AG04450 (cell line): ENCODE measurements at regions not wholly inside any gene's neighbourhood (a gene's known extent, or its start where the extent isn't known, plus 50 kb on each side); places are given as distances from the start of the nearest gene placed in this dataset.

ENCODE experiments used
- CTCF ChIA-PET: fragments of 300-600, 350-600 bp; formaldehyde crosslinking; extraction: SDS; loops from one replicate; lab custom pipeline; 2022; ENCODE audit warnings: antibody characterized with exemption, inconsistent platforms; lab: Charles Lee
- POLR2A ChIA-PET: fragments of 350-600 bp; formaldehyde crosslinking; extraction: SDS; loops from one replicate; lab custom pipeline; 2021; ENCODE audit warnings: antibody characterized with exemption, inconsistent platforms; lab: Yijun Ruan, JAX
- DNase-seq: peaks from one replicate; pipeline ENCODE4 v3.0.0-alpha.2; 2011; ENCODE audit warnings: low read depth, low spot score
- H3K27ac ChIP-seq: one replicate; pipeline ENCODE4 v1.5.1; 2012; ENCODE audit warnings: low read depth, low read length, control low read depth
- H3K27me3 ChIP-seq: one replicate; pipeline ENCODE4 v1.6.0; 2012; ENCODE audit warnings: low read length; ENCODE audit not compliant: control insufficient read depth, insufficient read depth
- H3K4me3 ChIP-seq: 2 replicates; pipeline ENCODE4 v1.5.1; 2011; ENCODE audit warnings: mild to moderate bottlenecking, low read depth, low read length, control low read depth
- H3K9me3 ChIP-seq: 2 replicates; pipeline ENCODE4 v1.5.1; 2012; ENCODE audit warnings: low read length; ENCODE audit not compliant: control insufficient read depth, insufficient read depth
- CTCF ChIP-seq: IDR thresholded peaks from 2 replicates; pipeline ENCODE4 v1.5.1; 2011; ENCODE audit warnings: low read depth, low read length, control low read depth, inconsistent platforms

DNA sequence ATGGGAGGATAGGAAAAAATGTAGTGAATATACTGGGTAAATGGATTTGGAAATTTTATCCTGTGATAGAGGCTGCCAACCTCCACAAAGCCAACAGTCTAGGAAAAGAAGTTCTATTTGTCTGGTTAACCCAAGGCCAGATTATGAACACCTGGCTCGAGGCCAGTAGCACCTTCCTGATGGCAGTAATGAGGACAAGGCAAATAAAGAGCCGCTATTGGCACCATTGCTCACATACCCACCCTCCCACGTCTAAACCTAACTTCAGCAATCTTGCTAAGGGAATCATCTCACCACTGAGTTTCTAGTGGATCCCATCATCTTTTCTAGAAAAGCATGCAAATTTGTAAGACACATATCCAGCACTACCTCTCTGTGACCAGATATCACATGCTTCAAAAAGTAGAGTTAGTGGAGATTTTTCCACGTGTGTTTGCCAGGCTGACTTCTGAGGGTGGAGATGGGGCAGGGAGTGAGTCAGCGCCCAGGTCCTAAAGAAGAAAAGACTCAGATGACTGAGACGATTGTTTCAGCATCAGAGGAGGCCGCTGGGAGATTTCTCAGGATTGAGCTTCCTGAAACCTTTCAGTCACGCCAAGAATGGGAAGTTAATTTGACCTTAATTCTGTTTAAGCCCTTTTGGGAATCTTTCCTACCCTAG lies 362.9 kb downstream of the EMP1 start:
- no peak for DNase-seq
- CTCF ChIA-PET = no interaction called here
- Histone ChIP-seq H3K27me3 (no peaks in the 10 kb centered on the region), H3K27ac (no peak overlapping the region), H3K4me3 (no peak overlapping the region), H3K9me3 (peaks cover 13% of the 10 kb centered on the region)
- POLR2A ChIA-PET = no interaction called here
- TF ChIP-seq CTCF = no peak

DNA sequence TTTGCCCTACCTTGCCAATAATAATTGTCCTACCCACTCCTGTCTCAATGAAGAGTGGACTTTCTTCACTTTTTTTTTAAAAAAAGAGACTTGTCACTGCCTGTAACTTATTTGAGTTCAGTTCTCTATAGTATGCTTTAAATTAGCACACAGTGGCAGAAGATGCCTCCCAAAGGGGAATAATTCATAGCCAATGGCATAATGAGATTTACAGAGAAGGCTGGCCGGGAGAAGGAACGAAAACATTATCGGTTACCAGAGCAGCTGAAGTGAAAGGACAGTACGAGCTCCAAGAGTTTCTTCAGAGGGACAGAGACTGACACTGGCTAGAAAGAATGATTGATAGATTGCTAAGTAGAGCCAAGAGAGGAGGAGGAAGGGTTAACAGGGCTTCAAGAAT lies 356.3 kb downstream of the EMP1 start:
- no peaks in the 10 kb centered on the region for H3K9me3 ChIP-seq
- ChIA-PET CTCF (interaction anchor here (0.6 kb wide), 1 partner anchor 128 kb away, joined by 4 read pairs; no protein-coding TSS in a partner anchor), POLR2A (no interaction called here)
- no peak for DNase-seq
- H3K27me3 ChIP-seq = no peaks in the 10 kb centered on the region
- no peak overlapping the region for H3K4me3 ChIP-seq
- no peak for TF ChIP-seq CTCF
- H3K27ac ChIP-seq = no peak overlapping the region

DNA sequence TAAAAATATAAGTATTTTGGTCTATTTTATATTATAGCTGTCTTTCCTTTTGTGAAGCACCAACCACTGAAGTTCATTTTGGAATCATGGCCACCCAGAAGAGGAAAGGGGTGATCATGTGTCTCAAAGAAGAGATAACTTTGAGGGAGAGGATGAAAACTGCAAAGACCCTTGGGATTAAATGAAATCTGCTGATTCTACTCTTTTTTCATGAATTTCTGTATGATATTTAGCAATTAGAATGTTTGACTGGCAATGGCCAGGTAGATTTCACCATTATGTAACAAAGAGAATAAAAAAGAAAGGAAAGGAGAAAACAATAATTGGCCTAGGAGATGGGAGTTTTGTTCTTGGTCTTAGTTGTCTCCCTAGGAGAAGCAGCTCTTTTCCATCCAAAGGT lies 350.8 kb downstream of the EMP1 start:
- Histone ChIP-seq H3K27ac (no peak overlapping the region), H3K9me3 (no peaks in the 10 kb centered on the region), H3K4me3 (no peak overlapping the region), H3K27me3 (no peaks in the 10 kb centered on the region)
- ChIA-PET POLR2A (interaction anchor here (0.6 kb wide), 1 partner anchor 49 kb away, joined by 3 read pairs; no protein-coding TSS in a partner anchor), CTCF (interaction anchor here (0.6 to 5.9 kb wide), 2 partner anchors 12 to 1335 kb away, joined by 3 to 42 read pairs; no protein-coding TSS in a partner anchor)
- no peak for TF ChIP-seq CTCF
- no peak for DNase-seq

DNA sequence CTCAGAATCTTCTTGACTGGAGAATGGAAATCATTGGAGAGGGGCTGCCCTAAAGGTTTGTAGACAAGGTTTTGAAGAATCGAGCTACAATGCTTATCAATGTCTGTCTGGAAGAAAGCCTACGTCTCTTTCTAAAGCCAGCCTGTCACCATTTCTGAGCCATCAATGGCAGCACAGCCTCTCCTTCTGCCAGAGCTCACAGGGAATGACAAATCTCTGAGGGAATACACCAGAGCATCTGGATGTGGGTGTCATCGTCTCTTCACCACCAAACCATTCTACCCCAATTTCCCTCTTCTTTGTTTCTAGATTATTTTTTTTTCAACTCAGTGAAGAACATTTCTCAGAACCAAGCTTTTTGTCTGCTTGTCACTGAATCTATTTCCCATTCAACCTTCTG lies 349.7 kb downstream of the EMP1 start:
- Histone ChIP-seq H3K4me3 (no peak overlapping the region), H3K9me3 (no peaks in the 10 kb centered on the region), H3K27me3 (no peaks in the 10 kb centered on the region), H3K27ac (no peak overlapping the region)
- no peak for DNase-seq
- no peak for TF ChIP-seq CTCF
- CTCF ChIA-PET = interaction anchor here (1.0 to 5.9 kb wide), 2 partner anchors 11 to 268 kb away, joined by 3 to 42 read pairs; no protein-coding TSS in a partner anchor
- POLR2A ChIA-PET = no interaction called here

DNA sequence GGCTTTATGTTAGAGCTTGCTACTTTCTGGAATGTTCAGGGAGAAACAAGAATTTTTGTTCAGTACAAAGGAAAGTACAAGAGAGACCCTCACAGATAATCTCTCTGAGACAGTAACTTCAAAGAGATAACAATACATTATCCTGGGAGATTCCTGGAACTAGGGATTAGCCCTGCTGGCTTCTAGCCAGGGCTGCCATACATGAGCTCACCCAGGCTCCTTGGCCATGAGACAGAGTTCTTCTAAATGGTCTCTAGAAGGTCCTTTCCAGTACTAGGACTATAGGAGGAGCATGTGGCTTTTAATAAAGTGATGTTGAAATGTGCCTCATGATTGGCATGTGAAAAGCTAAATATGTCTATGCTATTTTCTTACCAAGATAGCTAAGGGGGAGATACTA lies 342.5 kb downstream of the EMP1 start:
- TF ChIP-seq CTCF = no peak
- POLR2A ChIA-PET = no interaction called here
- Histone ChIP-seq H3K9me3 (no peaks in the 10 kb centered on the region), H3K4me3 (no peak overlapping the region), H3K27me3 (no peaks in the 10 kb centered on the region), H3K27ac (no peak overlapping the region)
- CTCF ChIA-PET = interaction anchor here (1.0 to 1.9 kb wide), 2 partner anchors 284 to 750 kb away, joined by 3 to 13 read pairs; no protein-coding TSS in a partner anchor
- DNase-seq = no peak
